Fibroblast of lung (primary cell): ENCODE measurements at regions not wholly inside any gene's neighbourhood (a gene's known extent, or its start where the extent isn't known, plus 50 kb on each side); places are given as distances from the start of the nearest gene placed in this dataset.

ENCODE experiments used
- DNase-seq, 2 donors: peaks; one replicate each; pipeline versions ENCODE4 v3.0.0 to v3.0.0-alpha.2; 2010; ENCODE audit warnings: low read depth in 2 of 2
- H2AFZ ChIP-seq: 2 replicates; pipeline ENCODE4 v1.5.1; 2012; ENCODE audit warnings: low read length, control low read depth, inconsistent platforms
- H3K27ac ChIP-seq: 2 replicates; pipeline ENCODE4 v1.5.1; 2011; ENCODE audit warnings: low read length, control low read depth; ENCODE audit not compliant: insufficient read depth
- H3K27me3 ChIP-seq: 2 replicates; pipeline ENCODE4 v1.5.1; 2011; ENCODE audit warnings: mild to moderate bottlenecking, low read length; ENCODE audit not compliant: control insufficient read depth, insufficient read depth
- H3K36me3 ChIP-seq: 2 replicates; pipeline ENCODE4 v1.5.1; 2011; ENCODE audit warnings: low read length; ENCODE audit not compliant: control insufficient read depth, insufficient read depth
- H3K4me1 ChIP-seq: 2 replicates; pipeline ENCODE4 v1.5.1; 2011; ENCODE audit warnings: low read length; ENCODE audit not compliant: control insufficient read depth, insufficient read depth; ENCODE audit errors: extremely low read depth
- H3K4me2 ChIP-seq: 2 replicates; pipeline ENCODE4 v1.5.1; 2011; ENCODE audit warnings: low read length, control low read depth; ENCODE audit not compliant: insufficient read depth; ENCODE audit errors: extremely low read depth
- H3K4me3 ChIP-seq, 4 experiments: fragments of 200-600 bp in 1 of 4; sonication (generic) in 1 of 4; replicated peaks in 1 of 4; 2 replicates each; pipeline ENCODE4 v1.5.1; 2011 to 2016; ENCODE audit warnings: low read length in 4 of 4, low read depth in 3 of 4, mild to moderate bottlenecking in 3 of 4, control low read depth in 2 of 4, inconsistent platforms in 1 of 4, mixed read lengths in 1 of 4; ENCODE audit not compliant: insufficient read depth in 1 of 4; ENCODE audit errors: control extremely low read depth in 1 of 4
- H3K79me2 ChIP-seq: 2 replicates; pipeline ENCODE4 v1.5.1; 2012; ENCODE audit warnings: mild to moderate bottlenecking, low read length, inconsistent platforms; ENCODE audit not compliant: control insufficient read depth, insufficient read depth
- H3K9ac ChIP-seq: 2 replicates; pipeline ENCODE4 v1.5.1; 2011; ENCODE audit warnings: mild to moderate bottlenecking, low read length, control low read depth; ENCODE audit not compliant: insufficient read depth
- H3K9me3 ChIP-seq: 2 replicates; pipeline ENCODE4 v1.5.1; 2012; ENCODE audit warnings: low read depth, low read length; ENCODE audit not compliant: control insufficient read depth, insufficient read depth
- H4K20me1 ChIP-seq: 2 replicates; pipeline ENCODE4 v1.5.1; 2011; ENCODE audit warnings: low read length; ENCODE audit not compliant: control insufficient read depth, insufficient read depth; ENCODE audit errors: extremely low read depth
- EZH2 ChIP-seq: IDR thresholded peaks from 2 replicates; pipeline ENCODE4 v1.5.1; 2012; ENCODE audit warnings: low read length, control low read depth, mild to moderate bottlenecking; ENCODE audit errors: missing control alignments
- TF ChIP-seq, protein P1 (sequence below), 2 donors: IDR thresholded peaks in 1 of 2; conservative IDR thresholded peaks in 1 of 2; 1 replicate in 1 of 2; 2 replicates in 1 of 2; pipeline ENCODE4 v1.5.1; 2011 to 2012; ENCODE audit warnings: low read length in 2 of 2, control low read depth in 1 of 2, inconsistent platforms in 1 of 2, low read depth in 1 of 2, mild to moderate bottlenecking in 1 of 2

DNA sequence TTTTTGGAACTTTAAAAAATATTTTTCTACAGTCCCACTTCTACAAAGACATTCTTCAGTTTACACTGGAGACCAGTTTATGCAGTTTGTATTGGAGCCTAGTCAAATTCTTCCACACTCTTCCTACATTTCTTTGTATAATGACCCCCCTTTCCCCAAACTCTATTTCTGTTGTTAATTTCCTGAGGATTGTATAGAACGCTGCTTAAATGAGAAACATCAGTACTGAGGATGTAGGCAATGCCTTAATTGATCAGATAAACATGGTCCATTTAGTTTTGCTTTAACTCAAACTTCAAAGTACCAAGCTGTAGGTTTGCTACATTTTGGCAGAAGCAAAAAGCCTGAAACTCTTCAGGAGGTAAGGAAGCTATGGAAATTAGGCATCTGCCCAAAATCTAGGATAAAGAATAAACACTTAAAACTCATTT, 155.5 kb downstream of the SLC7A11 start:
- no peak overlapping the region for H3K4me3 ChIP-seq
- TF ChIP-seq, protein P1, sequence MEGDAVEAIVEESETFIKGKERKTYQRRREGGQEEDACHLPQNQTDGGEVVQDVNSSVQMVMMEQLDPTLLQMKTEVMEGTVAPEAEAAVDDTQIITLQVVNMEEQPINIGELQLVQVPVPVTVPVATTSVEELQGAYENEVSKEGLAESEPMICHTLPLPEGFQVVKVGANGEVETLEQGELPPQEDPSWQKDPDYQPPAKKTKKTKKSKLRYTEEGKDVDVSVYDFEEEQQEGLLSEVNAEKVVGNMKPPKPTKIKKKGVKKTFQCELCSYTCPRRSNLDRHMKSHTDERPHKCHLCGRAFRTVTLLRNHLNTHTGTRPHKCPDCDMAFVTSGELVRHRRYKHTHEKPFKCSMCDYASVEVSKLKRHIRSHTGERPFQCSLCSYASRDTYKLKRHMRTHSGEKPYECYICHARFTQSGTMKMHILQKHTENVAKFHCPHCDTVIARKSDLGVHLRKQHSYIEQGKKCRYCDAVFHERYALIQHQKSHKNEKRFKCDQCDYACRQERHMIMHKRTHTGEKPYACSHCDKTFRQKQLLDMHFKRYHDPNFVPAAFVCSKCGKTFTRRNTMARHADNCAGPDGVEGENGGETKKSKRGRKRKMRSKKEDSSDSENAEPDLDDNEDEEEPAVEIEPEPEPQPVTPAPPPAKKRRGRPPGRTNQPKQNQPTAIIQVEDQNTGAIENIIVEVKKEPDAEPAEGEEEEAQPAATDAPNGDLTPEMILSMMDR (conservative IDR thresholded peaks at IDR 0.05 in 1 of 2, IDR thresholded peaks at IDR 0.05 in 1 of 2; ENCODE audit: low read depth in 1 of 2, low read length in 2 of 2) = no peak
- TF ChIP-seq EZH2 = no peak
- H3K9ac ChIP-seq = no peak overlapping the region
- no peak overlapping the region for H3K4me2 ChIP-seq
- no peak overlapping the region for H3K27ac ChIP-seq
- H3K9me3 ChIP-seq = no peaks in the 10 kb centered on the region
- no peaks in the 10 kb centered on the region for H4K20me1 ChIP-seq
- no peaks in the 10 kb centered on the region for H3K4me1 ChIP-seq
- H3K79me2 ChIP-seq = no peaks in the 10 kb centered on the region
- no peaks in the 10 kb centered on the region for H3K36me3 ChIP-seq
- no peaks in the 10 kb centered on the region for H3K27me3 ChIP-seq
- no peak for DNase-seq
- H2AFZ ChIP-seq = peak overlapping the region; percentile 9

GRCh38 chr4:138085736-138086305, 156.3 kb downstream of the SLC7A11 start:
- Histone ChIP-seq H3K27ac (no peak overlapping the region), H3K9me3 (no peaks in the 10 kb centered on the region), H2AFZ (peak overlapping the region; percentile 4), H3K27me3 (no peaks in the 10 kb centered on the region), H4K20me1 (no peaks in the 10 kb centered on the region), H3K4me3 (no peak overlapping the region), H3K9ac (no peak overlapping the region), H3K79me2 (no peaks in the 10 kb centered on the region), H3K36me3 (no peaks in the 10 kb centered on the region), H3K4me1 (no peaks in the 10 kb centered on the region), H3K4me2 (no peak overlapping the region)
- TF ChIP-seq, protein P1 (conservative IDR thresholded peaks at IDR 0.05 in 1 of 2, IDR thresholded peaks at IDR 0.05 in 1 of 2; ENCODE audit: low read depth in 1 of 2, low read length in 2 of 2) = no peak
- no peak for TF ChIP-seq EZH2
- no peak for DNase-seq

- DNase-seq = no peak
- no peaks in the 10 kb centered on the region for H3K9me3 ChIP-seq
- no peak overlapping the region for H3K4me2 ChIP-seq
- no peaks in the 10 kb centered on the region for H3K36me3 ChIP-seq
- no peaks in the 10 kb centered on the region for H4K20me1 ChIP-seq
- H3K27me3 ChIP-seq = no peaks in the 10 kb centered on the region
- H3K79me2 ChIP-seq = no peaks in the 10 kb centered on the region
- peaks cover 2% of the 10 kb centered on the region for H3K4me1 ChIP-seq
- H3K9ac ChIP-seq = no peak overlapping the region
- no peak overlapping the region for H3K4me3 ChIP-seq
- no peak overlapping the region for H2AFZ ChIP-seq
- H3K27ac ChIP-seq = no peak overlapping the region
- no peak for TF ChIP-seq EZH2
- TF ChIP-seq, protein P1 (conservative IDR thresholded peaks at IDR 0.05 in 1 of 2, IDR thresholded peaks at IDR 0.05 in 1 of 2; ENCODE audit: low read depth in 1 of 2, low read length in 2 of 2) = no peak
Observed at GRCh38 chr4:138078751-138079520, 163.2 kb downstream of the SLC7A11 start.
